Nephron (organoid): ENCODE measurements at regions not wholly inside any gene's neighbourhood (a gene's known extent, or its start where the extent isn't known, plus 50 kb on each side); places are given as distances from the start of the nearest gene placed in this dataset.

Source experiments
- H3K27ac Mint-ChIP-seq, 3 experiments: 2 replicates each; pipeline ENCODE4 v1.8.0; 2020; ENCODE audit warnings: mixed read lengths in 3 of 3, mild to moderate bottlenecking in 2 of 3, moderate library complexity in 1 of 3
- H3K27me3 Mint-ChIP-seq: 2 replicates; pipeline ENCODE4 v1.8.0; 2021; ENCODE audit warnings: low read depth, mild to moderate bottlenecking, moderate library complexity, mixed read lengths
- H3K36me3 Mint-ChIP-seq: 2 replicates; pipeline ENCODE4 v1.8.0; 2020; ENCODE audit warnings: low read depth, mixed read lengths
- H3K4me1 Mint-ChIP-seq: 2 replicates; pipeline ENCODE4 v1.8.0; 2020; ENCODE audit warnings: mixed read lengths
- H3K4me3 Mint-ChIP-seq, 3 experiments: 2 replicates each; pipeline ENCODE4 v1.8.0; 2020; ENCODE audit warnings: mild to moderate bottlenecking in 3 of 3, mixed read lengths in 3 of 3, moderate library complexity in 2 of 3
- H3K9me3 Mint-ChIP-seq: 2 replicates; pipeline ENCODE4 v1.8.0; 2020; ENCODE audit warnings: mixed read lengths
- CTCF ChIP-seq, 3 experiments: fragments of 200-600 bp; sonication (generic); IDR thresholded peaks; one replicate each; pipeline ENCODE4 v1.5.0; 2021; ENCODE audit warnings: antibody characterized with exemption in 3 of 3; ENCODE audit not compliant: unreplicated experiment in 3 of 3

- Mint-ChIP-seq H3K36me3 (peaks cover 7% of the 10 kb centered on the region), H3K4me1 (peaks cover 45% of the 10 kb centered on the region), H3K27me3 (no peaks in the 10 kb centered on the region), H3K27ac (peak overlapping the region; percentile 87 to 88 (median 87)), H3K4me3 (peak overlapping the region; percentile 68 to 79 (median 77)), H3K9me3 (no peaks in the 10 kb centered on the region)
- no peak for TF ChIP-seq CTCF (IDR thresholded peaks at IDR 0.05; ENCODE audit: unreplicated experiment in 3 of 3)
Observed at GRCh38 chr21:16309250-16309971, 579.6 kb downstream of the USP25 start.

- Mint-ChIP-seq H3K27me3 (no peaks in the 10 kb centered on the region), H3K4me1 (peaks cover 51% of the 10 kb centered on the region), H3K27ac (peak overlapping the region; percentile 74 to 87 (median 87)), H3K4me3 (peak overlapping the region in 2 of 3 experiments; percentile 67 to 71), H3K9me3 (no peaks in the 10 kb centered on the region), H3K36me3 (peaks cover 7% of the 10 kb centered on the region)
- TF ChIP-seq CTCF (IDR thresholded peaks at IDR 0.05; ENCODE audit: unreplicated experiment in 3 of 3), result no peak
Observed at GRCh38 chr21:16310176-16310575, 580.4 kb downstream of the USP25 start.

GRCh38 chr21:16311229-16311628 lies 581.4 kb downstream of the USP25 start:
- H3K4me3 Mint-ChIP-seq, result no peak overlapping the region
- no peak for TF ChIP-seq CTCF (IDR thresholded peaks at IDR 0.05; ENCODE audit: unreplicated experiment in 3 of 3)
- H3K4me1 Mint-ChIP-seq, result peaks cover 46% of the 10 kb centered on the region
- H3K36me3 Mint-ChIP-seq, result peaks cover 7% of the 10 kb centered on the region
- no peaks in the 10 kb centered on the region for H3K9me3 Mint-ChIP-seq
- peak overlapping the region; percentile 44 to 87 (median 62) for H3K27ac Mint-ChIP-seq
- no peaks in the 10 kb centered on the region for H3K27me3 Mint-ChIP-seq

- Mint-ChIP-seq H3K9me3 (no peaks in the 10 kb centered on the region), H3K4me1 (peaks cover 49% of the 10 kb centered on the region), H3K27ac (peak overlapping the region; percentile 11 to 82 (median 47)), H3K27me3 (no peaks in the 10 kb centered on the region), H3K4me3 (no peak overlapping the region), H3K36me3 (peaks cover 7% of the 10 kb centered on the region)
- no peak for TF ChIP-seq CTCF (IDR thresholded peaks at IDR 0.05; ENCODE audit: unreplicated experiment in 3 of 3)
Observed at GRCh38 chr21:16312321-16312720, 582.5 kb downstream of the USP25 start.

GRCh38 chr21:16315223-16315622 lies 585.4 kb downstream of the USP25 start:
- Mint-ChIP-seq H3K4me3 (no peak overlapping the region), H3K36me3 (peaks cover 5% of the 10 kb centered on the region), H3K27me3 (no peaks in the 10 kb centered on the region), H3K27ac (peak overlapping the region in 1 of 3 experiments; percentile 29), H3K9me3 (no peaks in the 10 kb centered on the region), H3K4me1 (peaks cover 47% of the 10 kb centered on the region)
- TF ChIP-seq CTCF (IDR thresholded peaks at IDR 0.05; ENCODE audit: unreplicated experiment in 3 of 3), result no peak
